ENCODE measurements at regions not wholly inside any gene's neighbourhood (a gene's known extent, or its start where the extent isn't known, plus 50 kb on each side); places are given as distances from the start of the nearest gene placed in this dataset.

DNA sequence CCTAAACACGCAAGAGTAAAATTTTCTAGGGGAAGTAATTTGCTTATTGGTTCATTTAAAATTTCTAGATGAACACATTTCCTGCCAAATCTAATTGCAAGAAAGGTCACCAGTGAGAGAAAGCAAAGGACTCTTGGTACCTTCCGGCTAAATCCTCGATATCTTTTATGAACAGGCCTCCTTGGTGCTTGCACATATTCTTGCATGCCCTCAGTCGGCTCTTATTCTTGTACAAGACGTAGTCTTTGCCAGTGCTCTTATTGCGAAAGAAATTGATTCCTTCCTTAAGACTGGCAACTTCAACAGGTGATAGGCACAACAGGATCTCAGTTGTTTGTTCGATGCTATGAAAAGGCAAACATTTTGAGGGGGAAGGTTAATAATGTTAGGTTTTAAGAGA, 141.7 kb upstream of the CARMIL1 start:
- Histone ChIP-seq H3K4me1 (ENCODE audit: control insufficient read depth, low read length) (peaks cover 35% of the 10 kb centered on the region), H3K4me2 (ENCODE audit: low read length) (peak overlapping the region; percentile 86), H3K4me3 (ENCODE audit: low read length) (peak overlapping the region; percentile 74), H3K9me2 (replicated peaks; ENCODE audit: control insufficient read depth, low read length) (no peaks in the 10 kb centered on the region), H3K79me2 (ENCODE audit: control insufficient read depth, low read length) (no peaks in the 10 kb centered on the region), H3K9me3 (ENCODE audit: control insufficient read depth, insufficient read depth, low read length) (peaks cover 38% of the 10 kb centered on the region), H3K36me3 (ENCODE audit: control insufficient read depth, low read length) (peaks cover 2% of the 10 kb centered on the region; the same call in 1 of the 2 replicates), H3F3A (ENCODE audit: control insufficient read depth, insufficient read depth) (0 out of 2 replicates have a peak, but pooled peaks cover 4% of the 10 kb centered on the region), H3K27me3 (ENCODE audit: control insufficient read depth, low read length) (no peaks in the 10 kb centered on the region), H3K27ac (ENCODE audit: low read depth, low read length) (peak overlapping the region; percentile 70), H4K20me1 (ENCODE audit: control insufficient read depth, insufficient read depth, low read depth, low read length) (no peaks in the 10 kb centered on the region)
- TF ChIP-seq CTCF (IDR thresholded peaks at IDR 0.05; ENCODE audit: low read depth, low read length, poor library complexity, severe bottlenecking) (no peak), EZH2phosphoT487 (IDR thresholded peaks at IDR 0.05; ENCODE audit: borderline replicate concordance, low read length) (no peak)

DNA sequence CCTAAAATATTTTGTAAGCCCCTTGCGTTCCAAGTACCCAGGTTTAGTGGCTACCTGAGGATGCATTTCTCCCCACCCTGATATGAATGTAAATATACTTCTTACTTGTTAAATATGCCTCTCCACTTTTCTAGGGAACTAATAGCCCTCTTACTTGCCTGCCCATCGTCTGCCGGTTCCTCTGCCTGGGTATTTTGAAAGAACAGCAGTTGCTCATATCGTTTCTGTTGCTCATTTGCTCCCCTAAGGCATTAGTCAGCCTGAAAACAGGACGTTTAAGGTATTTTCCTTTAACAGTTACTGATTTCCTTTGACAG, 141.3 kb upstream of the CARMIL1 start:
- peaks cover 2% of the 10 kb centered on the region; the same call in 1 of the 2 replicates for H3K36me3 ChIP-seq (ENCODE audit: control insufficient read depth, low read length)
- peak overlapping the region; percentile 74 for H3K4me3 ChIP-seq (ENCODE audit: low read length)
- no peaks in the 10 kb centered on the region for H4K20me1 ChIP-seq (ENCODE audit: control insufficient read depth, insufficient read depth, low read depth, low read length)
- peaks cover 5% of the 10 kb centered on the region; the same call in 1 of the 2 replicates for H3F3A ChIP-seq (ENCODE audit: control insufficient read depth, insufficient read depth)
- H3K79me2 ChIP-seq (ENCODE audit: control insufficient read depth, low read length), result no peaks in the 10 kb centered on the region
- H3K9me3 ChIP-seq (ENCODE audit: control insufficient read depth, insufficient read depth, low read length), result peaks cover 34% of the 10 kb centered on the region
- no peaks in the 10 kb centered on the region for H3K27me3 ChIP-seq (ENCODE audit: control insufficient read depth, low read length)
- peak overlapping the region; percentile 70 for H3K27ac ChIP-seq (ENCODE audit: low read depth, low read length)
- no peaks in the 10 kb centered on the region for H3K9me2 ChIP-seq (replicated peaks; ENCODE audit: control insufficient read depth, low read length)
- H3K4me1 ChIP-seq (ENCODE audit: control insufficient read depth, low read length), result peaks cover 39% of the 10 kb centered on the region
- peak overlapping the region; percentile 86 for H3K4me2 ChIP-seq (ENCODE audit: low read length)
- TF ChIP-seq EZH2phosphoT487 (IDR thresholded peaks at IDR 0.05; ENCODE audit: borderline replicate concordance, low read length) (no peak), CTCF (IDR thresholded peaks at IDR 0.05; ENCODE audit: low read depth, low read length, poor library complexity, severe bottlenecking) (no peak)

- Histone ChIP-seq H3K9me3 (ENCODE audit: control insufficient read depth, insufficient read depth, low read length) (peaks cover 29% of the 10 kb centered on the region), H3K27ac (ENCODE audit: low read depth, low read length) (peak overlapping the region; percentile 70), H3K79me2 (ENCODE audit: control insufficient read depth, low read length) (no peaks in the 10 kb centered on the region), H3F3A (ENCODE audit: control insufficient read depth, insufficient read depth) (peaks cover 5% of the 10 kb centered on the region; the same call in 1 of the 2 replicates), H3K4me3 (ENCODE audit: low read length) (peak overlapping the region; percentile 74), H3K36me3 (ENCODE audit: control insufficient read depth, low read length) (peaks cover 2% of the 10 kb centered on the region; the same call in 1 of the 2 replicates), H3K4me2 (ENCODE audit: low read length) (peak overlapping the region; percentile 86), H4K20me1 (ENCODE audit: control insufficient read depth, insufficient read depth, low read depth, low read length) (no peaks in the 10 kb centered on the region), H3K4me1 (ENCODE audit: control insufficient read depth, low read length) (peaks cover 39% of the 10 kb centered on the region), H3K9me2 (replicated peaks; ENCODE audit: control insufficient read depth, low read length) (no peaks in the 10 kb centered on the region), H3K27me3 (ENCODE audit: control insufficient read depth, low read length) (no peaks in the 10 kb centered on the region)
- TF ChIP-seq CTCF (IDR thresholded peaks at IDR 0.05; ENCODE audit: low read depth, low read length, poor library complexity, severe bottlenecking) (peak; percentile 18), EZH2phosphoT487 (IDR thresholded peaks at IDR 0.05; ENCODE audit: borderline replicate concordance, low read length) (no peak)
Measured at GRCh38 chr6:25138233-25138933, 140.8 kb upstream of the CARMIL1 start.

Data from DOHH2 (cell line).